ENCODE measurements at regions not wholly inside any gene's neighbourhood (a gene's known extent, or its start where the extent isn't known, plus 50 kb on each side); places are given as distances from the start of the nearest gene placed in this dataset.

GRCh38 chr4:104915373-104915772 lies 231.3 kb upstream of the TET2 start:
- CTCF ChIA-PET: interaction anchor here (0.7 kb wide), 1 partner anchor 1243 kb away, joined by 3 read pairs; no protein-coding TSS in a partner anchor
- H3K9me3 Mint-ChIP-seq (ENCODE audit: unreplicated experiment): no peaks in the 10 kb centered on the region

GRCh38 chr4:104915864-104916263 lies 230.8 kb upstream of the TET2 start:
- H3K27ac Mint-ChIP-seq (ENCODE audit: low read depth, unreplicated experiment): no peak overlapping the region
- TF ChIP-seq CTCF (IDR thresholded peaks at IDR 0.05; ENCODE audit: unreplicated experiment): no peak
- ChIA-PET CTCF (no interaction called here), POLR2A (no interaction called here)
- BruUV-seq (replicated peaks): no TSS peak
- no peaks in the 10 kb centered on the region for H3K9me3 Mint-ChIP-seq (ENCODE audit: unreplicated experiment)
- H3K36me3 Mint-ChIP-seq (ENCODE audit: insufficient read depth, unreplicated experiment): no peaks in the 10 kb centered on the region
- H3K4me1 Mint-ChIP-seq (ENCODE audit: insufficient read depth, unreplicated experiment): no peaks in the 10 kb centered on the region
- no peak overlapping the region for H3K4me3 Mint-ChIP-seq (ENCODE audit: unreplicated experiment)
- intact Hi-C loops (cut with micrococcal nuclease): no loop called here
- no peaks in the 10 kb centered on the region for H3K27me3 Mint-ChIP-seq (ENCODE audit: insufficient read depth, unreplicated experiment)
- DNase-seq (ENCODE audit: unreplicated experiment): no peak

More at GRCh38 chr4:104915373-104915772, 231.3 kb upstream of the TET2 start:
- no peaks in the 10 kb centered on the region for H3K36me3 Mint-ChIP-seq (ENCODE audit: insufficient read depth, unreplicated experiment)
- intact Hi-C loops (cut with micrococcal nuclease): no loop called here
- H3K27ac Mint-ChIP-seq (ENCODE audit: low read depth, unreplicated experiment): no peak overlapping the region
- POLR2A ChIA-PET: no interaction called here
- TF ChIP-seq CTCF (IDR thresholded peaks at IDR 0.05; ENCODE audit: unreplicated experiment): no peak
- BruUV-seq (replicated peaks): no TSS peak
- H3K27me3 Mint-ChIP-seq (ENCODE audit: insufficient read depth, unreplicated experiment): no peaks in the 10 kb centered on the region
- no peak for DNase-seq (ENCODE audit: unreplicated experiment)
- H3K4me3 Mint-ChIP-seq (ENCODE audit: unreplicated experiment): no peak overlapping the region
- H3K4me1 Mint-ChIP-seq (ENCODE audit: insufficient read depth, unreplicated experiment): no peaks in the 10 kb centered on the region

- no TSS peak for BruUV-seq (replicated peaks)
- no peak overlapping the region for H3K4me3 Mint-ChIP-seq (ENCODE audit: unreplicated experiment)
- no peaks in the 10 kb centered on the region for H3K4me1 Mint-ChIP-seq (ENCODE audit: insufficient read depth, unreplicated experiment)
- TF ChIP-seq CTCF (IDR thresholded peaks at IDR 0.05; ENCODE audit: unreplicated experiment): no peak
- H3K27me3 Mint-ChIP-seq (ENCODE audit: insufficient read depth, unreplicated experiment): no peaks in the 10 kb centered on the region
- ChIA-PET CTCF (interaction anchor here (0.6 to 0.7 kb wide), 2 partner anchors 70 to 469 kb away, joined by 3 read pairs; no protein-coding TSS in a partner anchor), POLR2A (interaction anchor here (1.2 kb wide), 1 partner anchor 22 kb away, joined by 3 read pairs; no protein-coding TSS in a partner anchor)
- H3K9me3 Mint-ChIP-seq (ENCODE audit: unreplicated experiment): no peaks in the 10 kb centered on the region
- peak; percentile 19 for DNase-seq (ENCODE audit: unreplicated experiment)
- no peaks in the 10 kb centered on the region for H3K36me3 Mint-ChIP-seq (ENCODE audit: insufficient read depth, unreplicated experiment)
- H3K27ac Mint-ChIP-seq (ENCODE audit: low read depth, unreplicated experiment): no peak overlapping the region
- intact Hi-C loops (cut with micrococcal nuclease): no loop called here
Measured at GRCh38 chr4:104919406-104919805, 227.3 kb upstream of the TET2 start.

GRCh38 chr4:104930298-104930697 lies 216.4 kb upstream of the TET2 start:
- BruUV-seq (replicated peaks): no TSS peak
- Mint-ChIP-seq H3K4me1 (ENCODE audit: insufficient read depth, unreplicated experiment) (no peaks in the 10 kb centered on the region), H3K27ac (ENCODE audit: low read depth, unreplicated experiment) (no peak overlapping the region), H3K9me3 (ENCODE audit: unreplicated experiment) (no peaks in the 10 kb centered on the region), H3K4me3 (ENCODE audit: unreplicated experiment) (no peak overlapping the region), H3K27me3 (ENCODE audit: insufficient read depth, unreplicated experiment) (no peaks in the 10 kb centered on the region), H3K36me3 (ENCODE audit: insufficient read depth, unreplicated experiment) (no peaks in the 10 kb centered on the region)
- ChIA-PET POLR2A (interaction anchor here (0.7 kb wide), 1 partner anchor 163 kb away, joined by 3 read pairs; no protein-coding TSS in a partner anchor), CTCF (interaction anchor here (0.5 to 1.2 kb wide), 4 partner anchors 15 to 1425 kb away, joined by 3 read pairs; no protein-coding TSS in a partner anchor)
- TF ChIP-seq CTCF (IDR thresholded peaks at IDR 0.05; ENCODE audit: unreplicated experiment): no peak
- intact Hi-C loops (cut with micrococcal nuclease): no loop called here
- DNase-seq (ENCODE audit: unreplicated experiment): no peak

Measured in MCF 10A (cell line).